ENCODE measurements at regions not wholly inside any gene's neighbourhood (a gene's known extent, or its start where the extent isn't known, plus 50 kb on each side); places are given as distances from the start of the nearest gene placed in this dataset.
"Not testable (repeated sequence)": the region's sequence is repeated elsewhere in the genome, so short reads cannot be mapped to it uniquely, and the experiment has no call there.

DNA sequence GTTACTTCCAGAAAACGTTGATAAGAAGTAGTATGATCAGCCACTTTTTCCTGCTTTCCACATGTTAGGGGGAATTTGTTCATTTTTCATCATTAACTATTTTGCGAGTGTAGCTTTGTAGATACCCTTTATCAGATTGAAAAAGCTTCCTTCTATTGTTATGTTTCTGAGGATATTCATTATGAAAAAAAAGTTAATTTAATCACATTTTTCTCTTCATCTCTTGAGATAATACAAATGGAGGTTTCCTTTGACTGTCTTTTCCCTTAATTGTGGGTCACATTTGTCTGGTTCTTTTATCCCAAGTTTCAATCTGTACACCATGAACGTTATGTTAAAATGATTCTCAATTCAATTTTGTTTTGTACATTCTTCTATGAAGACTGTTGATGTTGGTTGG is 875.7 kb downstream of the SLC6A15 start:
- H3K36me3 ChIP-seq (ENCODE audit: insufficient read depth, insufficient read length, low read length): no peaks in the 10 kb centered on the region
- H3K9me3 ChIP-seq (ENCODE audit: insufficient read depth, low read length): peaks cover 21% of the 10 kb centered on the region
- no peak for DNase-seq (ENCODE audit: low read depth, low spot score)
- H3K9ac ChIP-seq (ENCODE audit: insufficient read length, low read depth): no peak overlapping the region
- TF ChIP-seq SUZ12 (IDR thresholded peaks at IDR 0.05; ENCODE audit: extremely low read depth, insufficient read depth, insufficient read length) (no peak), YY1 (IDR thresholded peaks at IDR 0.05; ENCODE audit: insufficient read depth, insufficient read length) (no peak), ZNF274 (IDR thresholded peaks at IDR 0.05; ENCODE audit: low read depth, low read length) (no peak)
- no peaks in the 10 kb centered on the region for H3K4me1 ChIP-seq (ENCODE audit: insufficient read depth, insufficient read length)
- H3K27me3 ChIP-seq (ENCODE audit: insufficient read depth, insufficient read length): no peaks in the 10 kb centered on the region
- no peak overlapping the region for H3K4me3 ChIP-seq (ENCODE audit: insufficient read length, low read depth)

GRCh38 chr12:84035766-84036165 is 876.8 kb downstream of the SLC6A15 start:
- DNase-seq (ENCODE audit: low read depth, low spot score): no peak
- Histone ChIP-seq H3K36me3 (ENCODE audit: insufficient read depth, insufficient read length, low read length) (no peaks in the 10 kb centered on the region), H3K4me3 (ENCODE audit: insufficient read length, low read depth) (no peak overlapping the region), H3K4me1 (ENCODE audit: insufficient read depth, insufficient read length) (no peaks in the 10 kb centered on the region), H3K27me3 (ENCODE audit: insufficient read depth, insufficient read length) (no peaks in the 10 kb centered on the region), H3K9ac (ENCODE audit: insufficient read length, low read depth) (no peak overlapping the region), H3K9me3 (ENCODE audit: insufficient read depth, low read length) (peaks cover 21% of the 10 kb centered on the region)
- TF ChIP-seq YY1 (IDR thresholded peaks at IDR 0.05; ENCODE audit: insufficient read depth, insufficient read length) (no peak), SUZ12 (IDR thresholded peaks at IDR 0.05; ENCODE audit: extremely low read depth, insufficient read depth, insufficient read length) (no peak), ZNF274 (IDR thresholded peaks at IDR 0.05; ENCODE audit: low read depth, low read length) (no peak)

- no peak for TF ChIP-seq ZNF274 (IDR thresholded peaks at IDR 0.05; ENCODE audit: low read depth, low read length)
- no peak for TF ChIP-seq YY1 (IDR thresholded peaks at IDR 0.05; ENCODE audit: insufficient read depth, insufficient read length)
- TF ChIP-seq SUZ12 (IDR thresholded peaks at IDR 0.05; ENCODE audit: extremely low read depth, insufficient read depth, insufficient read length): no peak
- H3K4me1 ChIP-seq (ENCODE audit: insufficient read depth, insufficient read length): no peaks in the 10 kb centered on the region
Measured at GRCh38 chr12:84034871-84035270, 877.7 kb downstream of the SLC6A15 start.

GRCh38 chr12:84033162-84033561 is 879.4 kb downstream of the SLC6A15 start:
- H3K36me3 ChIP-seq (ENCODE audit: insufficient read depth, insufficient read length, low read length): no peaks in the 10 kb centered on the region
- H3K9me3 ChIP-seq (ENCODE audit: insufficient read depth, low read length): peaks cover 17% of the 10 kb centered on the region
- H3K27me3 ChIP-seq (ENCODE audit: insufficient read depth, insufficient read length): no peaks in the 10 kb centered on the region
- H3K9ac ChIP-seq (ENCODE audit: insufficient read length, low read depth): no peak overlapping the region
- no peak for DNase-seq (ENCODE audit: low read depth, low spot score)
- H3K4me3 ChIP-seq (ENCODE audit: insufficient read length, low read depth): no peak overlapping the region
- TF ChIP-seq ZNF274 (IDR thresholded peaks at IDR 0.05; ENCODE audit: low read depth, low read length) (no peak), SUZ12 (IDR thresholded peaks at IDR 0.05; ENCODE audit: extremely low read depth, insufficient read depth, insufficient read length) (no peak), YY1 (IDR thresholded peaks at IDR 0.05; ENCODE audit: insufficient read depth, insufficient read length) (no peak)
- H3K4me1 ChIP-seq (ENCODE audit: insufficient read depth, insufficient read length): no peaks in the 10 kb centered on the region

More at GRCh38 chr12:84034871-84035270, 877.7 kb downstream of the SLC6A15 start:
- peaks cover 21% of the 10 kb centered on the region for H3K9me3 ChIP-seq (ENCODE audit: insufficient read depth, low read length)
- H3K4me3 ChIP-seq (ENCODE audit: insufficient read length, low read depth): no peak overlapping the region
- H3K36me3 ChIP-seq (ENCODE audit: insufficient read depth, insufficient read length, low read length): no peaks in the 10 kb centered on the region
- no peak overlapping the region for H3K9ac ChIP-seq (ENCODE audit: insufficient read length, low read depth)
- no peaks in the 10 kb centered on the region for H3K27me3 ChIP-seq (ENCODE audit: insufficient read depth, insufficient read length)
- no peak for DNase-seq (ENCODE audit: low read depth, low spot score)

DNA sequence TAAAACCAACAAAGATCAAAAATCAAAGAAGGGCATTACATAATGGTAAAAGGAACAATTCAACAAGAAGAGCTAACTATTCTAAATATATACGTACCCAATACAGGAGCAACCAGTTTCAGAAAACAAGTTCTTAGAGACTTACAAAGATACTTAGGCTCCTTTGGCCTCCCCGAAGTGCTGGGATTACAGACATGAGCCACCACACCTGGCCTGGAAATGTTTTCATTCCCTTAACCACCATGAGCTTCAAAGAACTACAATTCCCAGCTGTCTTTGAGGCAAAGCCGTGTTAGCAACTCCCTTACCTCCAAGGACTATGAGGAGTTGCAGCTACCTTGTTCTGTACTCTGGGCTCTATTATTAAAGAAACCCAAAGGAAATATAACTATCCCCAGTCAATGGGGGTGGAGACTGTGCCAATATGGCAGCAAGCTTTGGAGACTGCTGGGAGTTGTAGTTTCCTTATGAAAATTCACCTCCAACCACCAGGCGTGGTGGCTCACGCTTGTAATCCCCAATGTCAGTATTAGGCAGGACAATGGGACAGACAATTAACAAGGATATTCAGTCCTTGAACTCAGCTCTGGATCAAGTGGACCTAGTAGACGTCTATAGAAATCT is 893.9 kb downstream of the SLC6A15 start:
- H3K27me3 ChIP-seq (ENCODE audit: insufficient read depth, insufficient read length); H3K9ac ChIP-seq (ENCODE audit: insufficient read length, low read depth); DNase-seq (ENCODE audit: low read depth, low spot score); H3K36me3 ChIP-seq (ENCODE audit: insufficient read depth, insufficient read length, low read length); H3K4me3 ChIP-seq (ENCODE audit: insufficient read length, low read depth); H3K9me3 ChIP-seq (ENCODE audit: insufficient read depth, low read length); H3K4me1 ChIP-seq (ENCODE audit: insufficient read depth, insufficient read length): not testable (repeated sequence)

- H3K4me3 ChIP-seq (ENCODE audit: insufficient read length, low read depth): no peak overlapping the region
- H3K27me3 ChIP-seq (ENCODE audit: insufficient read depth, insufficient read length): no peaks in the 10 kb centered on the region
- no peaks in the 10 kb centered on the region for H3K36me3 ChIP-seq (ENCODE audit: insufficient read depth, insufficient read length, low read length)
- no peak overlapping the region for H3K9ac ChIP-seq (ENCODE audit: insufficient read length, low read depth)
- no peak for TF ChIP-seq YY1 (IDR thresholded peaks at IDR 0.05; ENCODE audit: insufficient read depth, insufficient read length)
- no peak for TF ChIP-seq ZNF274 (IDR thresholded peaks at IDR 0.05; ENCODE audit: low read depth, low read length)
- TF ChIP-seq SUZ12 (IDR thresholded peaks at IDR 0.05; ENCODE audit: extremely low read depth, insufficient read depth, insufficient read length): no peak
- no peak for DNase-seq (ENCODE audit: low read depth, low spot score)
- H3K4me1 ChIP-seq (ENCODE audit: insufficient read depth, insufficient read length): no peaks in the 10 kb centered on the region
- H3K9me3 ChIP-seq (ENCODE audit: insufficient read depth, low read length): no peaks in the 10 kb centered on the region
Measured at GRCh38 chr12:84016956-84017355, 895.6 kb downstream of the SLC6A15 start.

GRCh38 chr12:83997423-83997822 is 915.2 kb downstream of the SLC6A15 start:
- no peak for DNase-seq (ENCODE audit: low read depth, low spot score)
- Histone ChIP-seq H3K9me3 (ENCODE audit: insufficient read depth, low read length) (no peaks in the 10 kb centered on the region), H3K9ac (ENCODE audit: insufficient read length, low read depth) (no peak overlapping the region), H3K27me3 (ENCODE audit: insufficient read depth, insufficient read length) (no peaks in the 10 kb centered on the region), H3K4me3 (ENCODE audit: insufficient read length, low read depth) (no peak overlapping the region), H3K4me1 (ENCODE audit: insufficient read depth, insufficient read length) (no peaks in the 10 kb centered on the region), H3K36me3 (ENCODE audit: insufficient read depth, insufficient read length, low read length) (no peaks in the 10 kb centered on the region)
- TF ChIP-seq YY1 (IDR thresholded peaks at IDR 0.05; ENCODE audit: insufficient read depth, insufficient read length) (no peak), ZNF274 (IDR thresholded peaks at IDR 0.05; ENCODE audit: low read depth, low read length) (no peak)

DNA sequence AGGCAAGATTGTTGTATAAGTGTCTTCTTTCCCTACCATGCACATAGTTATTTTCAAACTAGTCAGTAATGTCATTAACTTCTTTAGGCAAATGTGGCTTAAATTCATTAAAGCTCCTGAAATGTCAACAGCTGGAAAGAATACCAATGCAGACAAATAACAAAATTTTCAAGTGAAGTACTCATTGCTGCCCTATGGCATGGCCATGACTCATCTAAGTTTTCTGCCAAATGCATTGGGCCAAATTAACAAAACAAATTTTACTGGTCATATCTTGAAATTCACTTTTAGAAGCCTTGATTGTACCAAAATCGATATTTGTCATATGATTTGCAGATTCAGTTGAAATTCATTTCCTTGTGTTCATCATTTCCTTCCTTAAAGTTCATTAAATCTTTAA is 915.9 kb downstream of the SLC6A15 start:
- Histone ChIP-seq H3K9me3 (ENCODE audit: insufficient read depth, low read length) (no peaks in the 10 kb centered on the region), H3K36me3 (ENCODE audit: insufficient read depth, insufficient read length, low read length) (no peaks in the 10 kb centered on the region), H3K9ac (ENCODE audit: insufficient read length, low read depth) (no peak overlapping the region), H3K4me3 (ENCODE audit: insufficient read length, low read depth) (no peak overlapping the region), H3K4me1 (ENCODE audit: insufficient read depth, insufficient read length) (no peaks in the 10 kb centered on the region), H3K27me3 (ENCODE audit: insufficient read depth, insufficient read length) (no peaks in the 10 kb centered on the region)
- no peak for DNase-seq (ENCODE audit: low read depth, low spot score)
- TF ChIP-seq ZNF274 (IDR thresholded peaks at IDR 0.05; ENCODE audit: low read depth, low read length) (no peak), SUZ12 (IDR thresholded peaks at IDR 0.05; ENCODE audit: extremely low read depth, insufficient read depth, insufficient read length) (no peak), YY1 (IDR thresholded peaks at IDR 0.05; ENCODE audit: insufficient read depth, insufficient read length) (no peak)
